ENCODE measurements at regions not wholly inside any gene's neighbourhood (a gene's known extent, or its start where the extent isn't known, plus 50 kb on each side); places are given as distances from the start of the nearest gene placed in this dataset.

- TF ChIP-seq, protein P1, sequence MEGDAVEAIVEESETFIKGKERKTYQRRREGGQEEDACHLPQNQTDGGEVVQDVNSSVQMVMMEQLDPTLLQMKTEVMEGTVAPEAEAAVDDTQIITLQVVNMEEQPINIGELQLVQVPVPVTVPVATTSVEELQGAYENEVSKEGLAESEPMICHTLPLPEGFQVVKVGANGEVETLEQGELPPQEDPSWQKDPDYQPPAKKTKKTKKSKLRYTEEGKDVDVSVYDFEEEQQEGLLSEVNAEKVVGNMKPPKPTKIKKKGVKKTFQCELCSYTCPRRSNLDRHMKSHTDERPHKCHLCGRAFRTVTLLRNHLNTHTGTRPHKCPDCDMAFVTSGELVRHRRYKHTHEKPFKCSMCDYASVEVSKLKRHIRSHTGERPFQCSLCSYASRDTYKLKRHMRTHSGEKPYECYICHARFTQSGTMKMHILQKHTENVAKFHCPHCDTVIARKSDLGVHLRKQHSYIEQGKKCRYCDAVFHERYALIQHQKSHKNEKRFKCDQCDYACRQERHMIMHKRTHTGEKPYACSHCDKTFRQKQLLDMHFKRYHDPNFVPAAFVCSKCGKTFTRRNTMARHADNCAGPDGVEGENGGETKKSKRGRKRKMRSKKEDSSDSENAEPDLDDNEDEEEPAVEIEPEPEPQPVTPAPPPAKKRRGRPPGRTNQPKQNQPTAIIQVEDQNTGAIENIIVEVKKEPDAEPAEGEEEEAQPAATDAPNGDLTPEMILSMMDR (IDR thresholded peaks at IDR 0.05 in 4 of 5, conservative IDR thresholded peaks at IDR 0.05 in 1 of 5): no peak
- no peak for TF ChIP-seq POLR2A (IDR thresholded peaks at IDR 0.05)
These were observed 233.7 kb downstream of the TLE1 start for GRCh38 chr9:81455462-81456219.
